K562 (cell line): ENCODE measurements at regions not wholly inside any gene's neighbourhood (a gene's known extent, or its start where the extent isn't known, plus 50 kb on each side); places are given as distances from the start of the nearest gene placed in this dataset.

Source experiments
- ATAC-seq: fragments of 200-7000 bp; cut with Tn5 transposase; 3 replicates; pipeline ENCODE4 v1.9.1; 2020; ENCODE audit warnings: moderate library complexity
- BruUV-seq: library from RNA; stranded (reverse); fragments of 400-500 nt; replicated peaks from 2 replicates; lab custom pipeline; 2021; lab: Mats Ljungman, UMichigan
- CTCF ChIA-PET: fragments of 300-600 bp; formaldehyde crosslinking; extraction: SDS; loops from one replicate; lab custom pipeline; 2021; ENCODE audit warnings: low intra/inter-chr PET ratio; lab: Yijun Ruan, JAX
- POLR2A ChIA-PET: fragments of 300-600, 350-650 bp; sonication (Branson Sonifier 250); formaldehyde crosslinking; extraction: SDS; loops from one replicate; lab custom pipeline; 2021; ENCODE audit warnings: antibody characterized with exemption, inconsistent platforms; lab: Yijun Ruan, JAX
- DNase-seq, 4 experiments: peaks; one replicate each; pipeline versions ENCODE4 v3.0.0 to v3.0.0-alpha.2; 2011 to 2018; ENCODE audit warnings: low spot score in 3 of 4, mixed read lengths in 3 of 4; ENCODE audit errors: extremely low read depth in 1 of 4
- FAIRE-seq: peaks from 2 replicates; lab custom pipeline; 2011; peaks lifted over from hg19 to GRCh38; lab: Jason Lieb, UNC
- H2AFZ ChIP-seq: 2 replicates; pipeline ENCODE4 v1.6.0; 2011; ENCODE audit warnings: low read depth, low read length, control low read depth, inconsistent platforms
- H3K27ac ChIP-seq: fragments of 200-600 bp; 3 replicates; pipeline ENCODE4 v1.8.0; 2011; ENCODE audit warnings: low read depth, mild to moderate bottlenecking, control low read depth, inconsistent platforms, low read length, moderate library complexity, mixed read lengths; ENCODE audit errors: extremely low read depth
- H3K27me3 ChIP-seq, 2 experiments: fragments of 300-600 bp in 1 of 2; 2 replicates in 1 of 2; 3 replicates in 1 of 2; pipeline versions ENCODE4 v1.6.0 to v1.8.0; 2011; ENCODE audit warnings: inconsistent platforms in 2 of 2, low read length in 2 of 2, mild to moderate bottlenecking in 1 of 2, mixed read lengths in 1 of 2, moderate library complexity in 1 of 2; ENCODE audit not compliant: control insufficient read depth in 2 of 2, insufficient read depth in 2 of 2
- H3K36me3 ChIP-seq: fragments of 300-600 bp; 3 replicates; pipeline ENCODE4 v1.8.0; 2011; ENCODE audit warnings: mild to moderate bottlenecking, low read length, inconsistent platforms; ENCODE audit not compliant: control insufficient read depth, insufficient read depth
- H3K4me1 ChIP-seq, 2 experiments: fragments of 200-600 bp in 1 of 2; replicated peaks in 1 of 2; 2 replicates in 1 of 2; 3 replicates in 1 of 2; pipeline versions ENCODE4 v1.5.1 to v1.8.0; 2011; ENCODE audit warnings: inconsistent platforms in 2 of 2, low read length in 2 of 2, mild to moderate bottlenecking in 1 of 2, mixed read lengths in 1 of 2, moderate library complexity in 1 of 2; ENCODE audit not compliant: control insufficient read depth in 2 of 2, insufficient read depth in 2 of 2
- H3K4me2 ChIP-seq: 2 replicates; pipeline ENCODE4 v1.6.1; 2011; ENCODE audit warnings: low read length, control low read depth, inconsistent platforms, mixed read lengths; ENCODE audit not compliant: insufficient read depth
- H3K4me3 ChIP-seq: fragments of 200-600 bp; sonication (generic), shearing (Covaris generic); 2 replicates; pipeline ENCODE4 v1.5.1; 2016; ENCODE audit warnings: control low read depth, inconsistent platforms
- H3K79me2 ChIP-seq: fragments of 200-600 bp; 3 replicates; pipeline ENCODE4 v1.8.0; 2011; ENCODE audit warnings: low read length, inconsistent platforms; ENCODE audit not compliant: control insufficient read depth, insufficient read depth
- H3K9ac ChIP-seq, 2 experiments: 2 replicates each; pipeline versions ENCODE4 v1.6.0 to v1.6.1; 2011; ENCODE audit warnings: low read depth in 2 of 2, low read length in 2 of 2, control low read depth in 1 of 2, inconsistent platforms in 1 of 2, mild to moderate bottlenecking in 1 of 2, mixed read lengths in 1 of 2; ENCODE audit not compliant: insufficient read depth in 1 of 2
- H3K9me1 ChIP-seq: one replicate; pipeline ENCODE4 v1.6.0; 2011; ENCODE audit warnings: inconsistent platforms, mild to moderate bottlenecking, low read length, moderate library complexity; ENCODE audit not compliant: control insufficient read depth, insufficient read depth
- H3K9me3 ChIP-seq: replicated peaks from 2 replicates; pipeline ENCODE4 v1.5.1; 2011; ENCODE audit warnings: low read depth, low read length, inconsistent platforms; ENCODE audit not compliant: control insufficient read depth, insufficient read depth
- H4K20me1 ChIP-seq: replicated peaks from 2 replicates; pipeline ENCODE4 v1.6.1; 2011; ENCODE audit warnings: low read length, inconsistent platforms, mixed read lengths; ENCODE audit not compliant: control insufficient read depth, insufficient read depth
- ARID2 ChIP-seq: fragments of 450-650 bp; IDR thresholded peaks from 2 replicates; pipeline ENCODE4 v1.6.1; 2017; ENCODE audit warnings: antibody characterized with exemption, mild to moderate bottlenecking
- CREB3 ChIP-seq: fragments of 450-650 bp; conservative IDR thresholded peaks from 2 replicates; pipeline ENCODE4 v1.6.1; 2016; ENCODE audit warnings: missing genetic modification characterization, low read depth, mild to moderate bottlenecking, missing compliant biosample characterization, moderate library complexity
- NFIX ChIP-seq: fragments of 250-450 bp; sonication (Bioruptor Pico); IDR thresholded peaks from 2 replicates; pipeline ENCODE4 v1.4.0; 2020; ENCODE audit warnings: low read depth, mild to moderate bottlenecking, moderate library complexity
- RHOXF2B ChIP-seq: fragments of 250-450 bp; sonication (Bioruptor Pico); conservative IDR thresholded peaks from 2 replicates; pipeline ENCODE4 v1.5.1; 2021
- ZNF175 ChIP-seq: fragments of 200-800 bp; sonication (Bioruptor generic); IDR thresholded peaks from 2 replicates; pipeline ENCODE4 v1.6.1; 2016; ENCODE audit warnings: low read depth, mild to moderate bottlenecking, missing genetic modification characterization, missing compliant biosample characterization
- WGBS: fragments of 100-300 bp; shearing (Covaris generic); methylation state at CpG from one replicate; pipeline ENCODE4 v1.1.6; 2016; ENCODE audit warnings: low coverage, mixed read lengths; ENCODE audit not compliant: insufficient coverage; ENCODE audit errors: missing lambda C conversion rate; 5-methylcytosine and 5-hydroxymethylcytosine counted together
- in situ Hi-C: fragments of 300-500 bp; cut with MboI; formaldehyde crosslinking; loops from 4 replicates; pipeline ENCODE4 v1.15.0; 2018; ENCODE audit warnings: inconsistent platforms, mixed read lengths
- intact Hi-C: fragments of 100-400 bp; cut with micrococcal nuclease; formaldehyde crosslinking; loops from 2 replicates; pipeline ENCODE4 v1.14.2; 2022
- TF ChIP-seq, protein P1 (sequence below), 2 experiments: fragments of 200-800 bp in 1 of 2; sonication (Bioruptor generic) in 1 of 2; sonication (generic) in 1 of 2; formaldehyde crosslinking in 1 of 2; IDR thresholded peaks in 1 of 2; conservative IDR thresholded peaks in 1 of 2; 2 replicates each; pipeline versions ENCODE4 v1.5.0 to v1.6.1; 2016 to 2020; ENCODE audit warnings: missing compliant biosample characterization in 1 of 2, missing genetic modification characterization in 1 of 2, missing genetic modification reagents in 1 of 2
- TF ChIP-seq, protein P2 (sequence below): IDR thresholded peaks from 2 replicates; pipeline ENCODE4 v1.6.1; 2011; ENCODE audit warnings: borderline replicate concordance, low read depth, mild to moderate bottlenecking, moderate library complexity, low read length; ENCODE audit not compliant: insufficient read depth, poor library complexity, severe bottlenecking

DNA sequence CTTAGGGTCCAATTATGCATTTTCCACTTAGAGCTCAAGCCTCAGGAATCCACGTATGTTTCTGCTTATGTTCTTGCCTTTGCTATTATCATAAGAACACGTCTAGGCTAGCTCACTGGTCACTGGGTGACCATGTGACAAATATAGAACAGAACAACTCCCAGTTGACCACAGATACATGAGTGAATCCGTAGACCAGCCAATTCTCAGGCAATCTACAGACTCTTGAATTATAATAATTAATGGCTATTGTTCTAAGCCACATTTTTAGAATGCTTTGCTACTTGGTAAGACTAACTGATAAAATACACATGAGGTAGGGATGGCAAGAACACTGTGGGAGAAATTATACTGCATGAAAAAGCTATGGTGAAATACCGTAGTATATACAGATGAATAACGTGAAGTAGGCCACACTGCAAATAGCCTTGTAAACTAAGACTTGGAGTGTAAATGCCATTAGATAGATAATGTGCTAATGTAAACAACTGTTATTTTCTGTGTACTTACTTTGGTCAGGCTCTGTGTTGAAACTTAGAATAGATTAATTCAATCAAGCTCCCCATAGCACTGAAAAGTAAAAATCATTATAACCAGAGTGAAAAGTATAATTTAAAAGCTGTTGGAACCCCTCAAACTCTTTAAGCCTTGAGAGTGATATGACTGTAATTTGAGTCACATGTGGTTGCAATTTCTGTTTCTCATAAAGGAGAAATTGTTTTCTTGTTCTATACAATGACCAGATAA is 366.2 kb upstream of the CCDC179 start:
- in situ Hi-C loops: no loop called here
- BruUV-seq: no TSS peak
- H2AFZ ChIP-seq: no peak overlapping the region
- H3K27ac ChIP-seq: no peak overlapping the region
- ChIA-PET CTCF (no interaction called here), POLR2A (no interaction called here)
- WGBS: 0% methylated on average over 5 of the region's 5 CpGs
- no peaks in the 10 kb centered on the region for H3K27me3 ChIP-seq
- intact Hi-C loops: no loop called here
- H3K4me3 ChIP-seq: no peak overlapping the region
- no peaks in the 10 kb centered on the region for H3K36me3 ChIP-seq
- no peak for ATAC-seq
- H3K9me3 ChIP-seq: no peaks in the 10 kb centered on the region
- no peaks in the 10 kb centered on the region for H3K4me1 ChIP-seq
- DNase-seq: no peak
- no peaks in the 10 kb centered on the region for H3K9me1 ChIP-seq
- no peak for TF ChIP-seq ZNF175 (CRISPR knock-in tag)
- no peak for TF ChIP-seq NFIX (CRISPR knock-in tag)
- TF ChIP-seq, protein P1, sequence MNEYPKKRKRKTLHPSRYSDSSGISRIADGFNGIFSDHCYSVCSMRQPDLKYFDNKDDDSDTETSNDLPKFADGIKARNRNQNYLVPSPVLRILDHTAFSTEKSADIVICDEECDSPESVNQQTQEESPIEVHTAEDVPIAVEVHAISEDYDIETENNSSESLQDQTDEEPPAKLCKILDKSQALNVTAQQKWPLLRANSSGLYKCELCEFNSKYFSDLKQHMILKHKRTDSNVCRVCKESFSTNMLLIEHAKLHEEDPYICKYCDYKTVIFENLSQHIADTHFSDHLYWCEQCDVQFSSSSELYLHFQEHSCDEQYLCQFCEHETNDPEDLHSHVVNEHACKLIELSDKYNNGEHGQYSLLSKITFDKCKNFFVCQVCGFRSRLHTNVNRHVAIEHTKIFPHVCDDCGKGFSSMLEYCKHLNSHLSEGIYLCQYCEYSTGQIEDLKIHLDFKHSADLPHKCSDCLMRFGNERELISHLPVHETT (CRISPR knock-in tag; conservative IDR thresholded peaks at IDR 0.05 in 1 of 2, IDR thresholded peaks at IDR 0.05 in 1 of 2): no peak
- no peak for TF ChIP-seq RHOXF2B (CRISPR knock-in tag)
- no peak for TF ChIP-seq CREB3 (tag)
- TF ChIP-seq ARID2: no peak
- TF ChIP-seq, protein P2, sequence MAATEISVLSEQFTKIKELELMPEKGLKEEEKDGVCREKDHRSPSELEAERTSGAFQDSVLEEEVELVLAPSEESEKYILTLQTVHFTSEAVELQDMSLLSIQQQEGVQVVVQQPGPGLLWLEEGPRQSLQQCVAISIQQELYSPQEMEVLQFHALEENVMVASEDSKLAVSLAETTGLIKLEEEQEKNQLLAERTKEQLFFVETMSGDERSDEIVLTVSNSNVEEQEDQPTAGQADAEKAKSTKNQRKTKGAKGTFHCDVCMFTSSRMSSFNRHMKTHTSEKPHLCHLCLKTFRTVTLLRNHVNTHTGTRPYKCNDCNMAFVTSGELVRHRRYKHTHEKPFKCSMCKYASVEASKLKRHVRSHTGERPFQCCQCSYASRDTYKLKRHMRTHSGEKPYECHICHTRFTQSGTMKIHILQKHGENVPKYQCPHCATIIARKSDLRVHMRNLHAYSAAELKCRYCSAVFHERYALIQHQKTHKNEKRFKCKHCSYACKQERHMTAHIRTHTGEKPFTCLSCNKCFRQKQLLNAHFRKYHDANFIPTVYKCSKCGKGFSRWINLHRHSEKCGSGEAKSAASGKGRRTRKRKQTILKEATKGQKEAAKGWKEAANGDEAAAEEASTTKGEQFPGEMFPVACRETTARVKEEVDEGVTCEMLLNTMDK: no peak
- TF ChIP-seq, all 486 proteins: peak for 0
- Histone ChIP-seq H3K9ac (no peak overlapping the region), H3K79me2 (no peaks in the 10 kb centered on the region), H4K20me1 (no peaks in the 10 kb centered on the region), H3K4me2 (no peak overlapping the region)
- no peak for FAIRE-seq
